ENCODE measurements at regions not wholly inside any gene's neighbourhood (a gene's known extent, or its start where the extent isn't known, plus 50 kb on each side); places are given as distances from the start of the nearest gene placed in this dataset.

DNA sequence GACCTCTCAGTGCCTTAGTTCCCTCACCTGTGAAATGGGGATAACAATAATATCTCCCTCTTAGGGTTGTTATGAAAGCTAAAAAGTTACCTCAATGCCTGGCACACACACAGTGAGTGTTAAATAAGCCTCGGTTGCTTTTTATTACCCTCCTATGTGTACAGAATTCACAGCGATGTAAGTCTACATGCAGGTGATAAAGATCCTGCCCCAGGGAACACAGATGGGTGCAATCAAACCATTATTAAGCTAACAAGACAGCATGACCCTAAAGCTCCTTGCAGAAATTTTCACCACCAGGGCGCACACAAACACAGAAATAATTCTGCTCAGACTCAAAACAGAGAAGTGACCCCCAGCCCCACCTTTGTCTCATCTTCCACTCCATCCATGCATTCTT lies 261.9 kb downstream of the SNX10 start:
- DNase-seq (ENCODE audit: extremely low spot score) = no peak
- Histone ChIP-seq H3K4me1 (no peaks in the 10 kb centered on the region), H3K27ac (replicated peaks in 1 of 4) (no peak overlapping the region), H3K9me3 (no peaks in the 10 kb centered on the region), H3K36me3 (no peaks in the 10 kb centered on the region), H3K27me3 (peaks cover 0 to 14% (median 0%) of the 10 kb centered on the region in 4 donors), H3K4me3 (no peak overlapping the region)
- TF ChIP-seq POLR2AphosphoS5 (IDR thresholded peaks at IDR 0.05) = no peak
- TF ChIP-seq, protein P1, sequence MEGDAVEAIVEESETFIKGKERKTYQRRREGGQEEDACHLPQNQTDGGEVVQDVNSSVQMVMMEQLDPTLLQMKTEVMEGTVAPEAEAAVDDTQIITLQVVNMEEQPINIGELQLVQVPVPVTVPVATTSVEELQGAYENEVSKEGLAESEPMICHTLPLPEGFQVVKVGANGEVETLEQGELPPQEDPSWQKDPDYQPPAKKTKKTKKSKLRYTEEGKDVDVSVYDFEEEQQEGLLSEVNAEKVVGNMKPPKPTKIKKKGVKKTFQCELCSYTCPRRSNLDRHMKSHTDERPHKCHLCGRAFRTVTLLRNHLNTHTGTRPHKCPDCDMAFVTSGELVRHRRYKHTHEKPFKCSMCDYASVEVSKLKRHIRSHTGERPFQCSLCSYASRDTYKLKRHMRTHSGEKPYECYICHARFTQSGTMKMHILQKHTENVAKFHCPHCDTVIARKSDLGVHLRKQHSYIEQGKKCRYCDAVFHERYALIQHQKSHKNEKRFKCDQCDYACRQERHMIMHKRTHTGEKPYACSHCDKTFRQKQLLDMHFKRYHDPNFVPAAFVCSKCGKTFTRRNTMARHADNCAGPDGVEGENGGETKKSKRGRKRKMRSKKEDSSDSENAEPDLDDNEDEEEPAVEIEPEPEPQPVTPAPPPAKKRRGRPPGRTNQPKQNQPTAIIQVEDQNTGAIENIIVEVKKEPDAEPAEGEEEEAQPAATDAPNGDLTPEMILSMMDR (IDR thresholded peaks at IDR 0.05) = no peak
- no peak for TF ChIP-seq EP300 (IDR thresholded peaks at IDR 0.05)
- no peak for TF ChIP-seq POLR2A (IDR thresholded peaks at IDR 0.05; ENCODE audit: low read depth)
- intact Hi-C loops (cut with DNase I) = no loop called here
- WGBS = 72% methylated on average over 3 of the region's 3 CpGs

DNA sequence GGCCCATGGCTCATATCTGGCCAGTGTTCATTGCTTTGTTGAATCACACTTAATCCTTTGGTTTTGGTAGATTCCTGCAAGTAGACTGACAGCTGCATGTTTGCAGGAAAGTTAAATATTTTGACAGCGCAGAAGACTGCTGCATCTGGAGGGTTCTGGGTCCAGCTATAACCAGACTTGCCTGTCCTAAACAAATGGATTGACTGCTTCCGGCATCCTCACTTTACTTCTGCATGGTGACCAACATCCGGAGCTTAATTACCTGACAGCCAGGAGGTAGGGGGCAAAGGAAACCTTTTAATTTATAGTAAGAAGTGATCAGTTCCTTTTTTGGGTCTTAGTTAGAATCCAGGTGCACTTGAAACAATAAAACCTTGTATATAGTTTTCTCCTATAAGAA lies 263.3 kb downstream of the SNX10 start:
- Histone ChIP-seq H3K4me3 (no peak overlapping the region), H3K27ac (replicated peaks in 1 of 4) (no peak overlapping the region), H3K27me3 (peaks cover 0 to 5% (median 0%) of the 10 kb centered on the region in 4 donors), H3K36me3 (no peaks in the 10 kb centered on the region), H3K4me1 (no peaks in the 10 kb centered on the region), H3K9me3 (no peaks in the 10 kb centered on the region)
- WGBS = 65% methylated on average over 3 of the region's 3 CpGs
- no peak for DNase-seq (ENCODE audit: extremely low spot score)
- no peak for TF ChIP-seq POLR2AphosphoS5 (IDR thresholded peaks at IDR 0.05)
- no peak for TF ChIP-seq EP300 (IDR thresholded peaks at IDR 0.05)
- TF ChIP-seq POLR2A (IDR thresholded peaks at IDR 0.05; ENCODE audit: low read depth) = no peak
- TF ChIP-seq, protein P1 (IDR thresholded peaks at IDR 0.05) = no peak
- intact Hi-C loops (cut with DNase I) = no loop called here

DNA sequence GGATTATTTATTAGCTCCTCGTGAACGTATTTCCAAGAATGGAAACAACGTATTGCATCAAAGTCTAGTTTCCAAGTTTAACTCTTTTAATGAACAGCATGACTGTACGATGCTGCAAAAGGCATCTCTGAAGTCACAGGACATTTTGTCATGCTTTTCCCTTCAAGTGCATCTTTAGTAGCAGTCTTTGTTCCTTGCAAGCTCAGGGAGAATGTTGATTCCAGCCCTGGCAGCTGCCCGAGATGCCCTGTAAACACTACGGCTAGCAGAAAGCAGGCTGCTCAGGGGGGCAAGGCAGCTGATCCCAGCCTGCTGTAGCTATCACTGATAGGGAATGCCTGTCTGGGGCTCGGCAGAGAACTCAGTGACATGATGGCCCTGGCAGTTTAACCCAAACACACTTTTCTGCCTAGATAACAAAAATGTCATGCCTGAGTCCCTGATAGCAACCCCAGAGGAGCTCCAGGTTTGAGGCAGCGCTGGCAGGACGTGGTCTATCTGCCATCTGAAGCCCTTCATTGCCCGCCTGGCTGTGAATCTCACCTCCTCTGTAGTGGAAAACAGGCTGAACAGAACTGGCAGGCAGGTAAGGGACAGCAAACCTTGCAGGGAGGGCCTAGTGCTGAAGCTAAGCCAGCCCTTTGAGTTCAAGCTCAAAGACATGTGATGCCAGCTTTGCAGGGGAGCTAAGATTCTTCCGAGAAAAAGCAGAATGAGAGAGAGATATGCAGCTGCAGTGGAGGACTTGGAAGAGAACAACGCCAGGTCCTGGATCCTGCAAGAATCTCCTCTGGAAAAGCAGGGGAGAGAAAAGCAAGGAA lies 264.6 kb downstream of the SNX10 start:
- no peaks in the 10 kb centered on the region for H3K27me3 ChIP-seq
- no peak for DNase-seq (ENCODE audit: extremely low spot score)
- H3K9me3 ChIP-seq = no peaks in the 10 kb centered on the region
- no peaks in the 10 kb centered on the region for H3K36me3 ChIP-seq
- WGBS = 55% methylated on average over 10 of the region's 12 CpGs
- no peaks in the 10 kb centered on the region for H3K4me1 ChIP-seq
- TF ChIP-seq, protein P1 (IDR thresholded peaks at IDR 0.05) = no peak
- TF ChIP-seq EP300 (IDR thresholded peaks at IDR 0.05) (no peak), POLR2A (IDR thresholded peaks at IDR 0.05; ENCODE audit: low read depth) (no peak)
- no peak overlapping the region for H3K27ac ChIP-seq (replicated peaks in 1 of 4)
- intact Hi-C loops (cut with DNase I) = no loop called here
- no peak overlapping the region for H3K4me3 ChIP-seq

- intact Hi-C loops (cut with DNase I) = no loop called here
- Histone ChIP-seq H3K36me3 (no peaks in the 10 kb centered on the region), H3K4me1 (no peaks in the 10 kb centered on the region), H3K4me3 (no peak overlapping the region), H3K9me3 (no peaks in the 10 kb centered on the region), H3K27ac (replicated peaks in 1 of 4) (no peak overlapping the region), H3K27me3 (peaks cover 0 to 20% (median 0%) of the 10 kb centered on the region in 4 donors)
- TF ChIP-seq POLR2A (IDR thresholded peaks at IDR 0.05; ENCODE audit: low read depth) (no peak), POLR2AphosphoS5 (IDR thresholded peaks at IDR 0.05) (no peak), EP300 (IDR thresholded peaks at IDR 0.05) (no peak)
- TF ChIP-seq, protein P1 (IDR thresholded peaks at IDR 0.05) = no peak
- DNase-seq (ENCODE audit: extremely low spot score) = peak; percentile 34
- 52% methylated on average over 5 of the region's 5 CpGs for WGBS
These were observed 269.0 kb downstream of the SNX10 start for GRCh38 chr7:26560526-26561256.

Data from esophagus muscularis mucosa (tissue), 4 donors.